GM06990 (cell line): ENCODE measurements at regions not wholly inside any gene's neighbourhood (a gene's known extent, or its start where the extent isn't known, plus 50 kb on each side); places are given as distances from the start of the nearest gene placed in this dataset.

Experiments
- DNase-seq: peaks from one replicate; pipeline ENCODE4 v3.0.0-alpha.2; 2011; ENCODE audit not compliant: insufficient read length; ENCODE audit errors: extremely low read depth
- H3K27me3 ChIP-seq: replicated peaks from 2 replicates; pipeline ENCODE4 v1.6.0; 2011; ENCODE audit warnings: low read length; ENCODE audit not compliant: control insufficient read depth, insufficient read depth
- H3K36me3 ChIP-seq: 2 replicates; pipeline ENCODE4 v1.5.1; 2011; ENCODE audit warnings: low read length; ENCODE audit not compliant: control insufficient read depth, insufficient read depth
- H3K4me3 ChIP-seq: replicated peaks from 2 replicates; pipeline ENCODE4 v1.5.1; 2011; ENCODE audit warnings: low read depth, mild to moderate bottlenecking, control low read depth, low read length
- TF ChIP-seq, protein P1 (sequence below): IDR thresholded peaks from 2 replicates; pipeline ENCODE4 v1.5.1; 2011; ENCODE audit warnings: low read length, control low read depth, mild to moderate bottlenecking, inconsistent platforms; ENCODE audit not compliant: insufficient read depth, poor library complexity, severe bottlenecking

DNA sequence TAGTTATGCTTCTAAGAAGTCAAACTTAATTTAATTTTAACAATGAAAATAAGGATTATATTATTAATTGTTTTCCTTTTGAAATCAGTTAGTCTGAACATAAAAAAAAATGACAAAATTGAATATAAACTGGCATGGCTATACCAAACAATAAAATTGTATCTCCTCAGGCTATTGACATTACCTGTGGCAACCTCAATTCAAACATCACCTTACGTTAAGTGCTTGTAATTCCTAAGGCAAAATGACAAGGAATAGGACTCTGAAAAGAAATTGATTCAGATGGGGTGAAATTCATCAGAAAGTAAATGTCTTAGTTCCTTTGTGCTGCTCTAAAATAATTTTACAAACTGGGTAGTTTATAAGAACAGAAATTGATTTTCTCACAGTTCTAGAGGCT is 89.5 kb downstream of the SLITRK6 start:
- TF ChIP-seq, protein P1, sequence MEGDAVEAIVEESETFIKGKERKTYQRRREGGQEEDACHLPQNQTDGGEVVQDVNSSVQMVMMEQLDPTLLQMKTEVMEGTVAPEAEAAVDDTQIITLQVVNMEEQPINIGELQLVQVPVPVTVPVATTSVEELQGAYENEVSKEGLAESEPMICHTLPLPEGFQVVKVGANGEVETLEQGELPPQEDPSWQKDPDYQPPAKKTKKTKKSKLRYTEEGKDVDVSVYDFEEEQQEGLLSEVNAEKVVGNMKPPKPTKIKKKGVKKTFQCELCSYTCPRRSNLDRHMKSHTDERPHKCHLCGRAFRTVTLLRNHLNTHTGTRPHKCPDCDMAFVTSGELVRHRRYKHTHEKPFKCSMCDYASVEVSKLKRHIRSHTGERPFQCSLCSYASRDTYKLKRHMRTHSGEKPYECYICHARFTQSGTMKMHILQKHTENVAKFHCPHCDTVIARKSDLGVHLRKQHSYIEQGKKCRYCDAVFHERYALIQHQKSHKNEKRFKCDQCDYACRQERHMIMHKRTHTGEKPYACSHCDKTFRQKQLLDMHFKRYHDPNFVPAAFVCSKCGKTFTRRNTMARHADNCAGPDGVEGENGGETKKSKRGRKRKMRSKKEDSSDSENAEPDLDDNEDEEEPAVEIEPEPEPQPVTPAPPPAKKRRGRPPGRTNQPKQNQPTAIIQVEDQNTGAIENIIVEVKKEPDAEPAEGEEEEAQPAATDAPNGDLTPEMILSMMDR: no peak
- DNase-seq: no peak
- no peaks in the 10 kb centered on the region for H3K27me3 ChIP-seq
- no peak overlapping the region for H3K4me3 ChIP-seq
- H3K36me3 ChIP-seq: no peaks in the 10 kb centered on the region

DNA sequence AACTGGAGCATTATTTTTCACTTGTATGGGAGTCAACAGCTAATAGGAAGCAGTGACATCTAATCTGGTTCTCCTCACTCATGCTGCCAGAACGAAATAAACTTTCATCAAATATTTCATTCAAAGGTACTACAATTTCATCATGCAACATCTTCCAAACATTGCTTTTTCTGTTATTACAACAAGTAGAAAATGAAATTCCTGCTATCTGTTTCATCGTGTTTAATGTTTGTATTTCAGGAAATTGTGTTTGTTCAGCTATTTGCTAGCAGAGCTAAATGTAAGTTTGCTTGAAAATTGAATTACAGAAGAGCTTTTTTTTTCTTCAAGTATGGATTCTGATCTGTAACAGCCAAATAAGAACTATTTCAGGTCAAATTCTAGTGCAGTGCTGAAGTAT is 90.1 kb downstream of the SLITRK6 start:
- no peak for DNase-seq
- Histone ChIP-seq H3K36me3 (no peaks in the 10 kb centered on the region), H3K27me3 (no peaks in the 10 kb centered on the region), H3K4me3 (no peak overlapping the region)
- TF ChIP-seq, protein P1: no peak

DNA sequence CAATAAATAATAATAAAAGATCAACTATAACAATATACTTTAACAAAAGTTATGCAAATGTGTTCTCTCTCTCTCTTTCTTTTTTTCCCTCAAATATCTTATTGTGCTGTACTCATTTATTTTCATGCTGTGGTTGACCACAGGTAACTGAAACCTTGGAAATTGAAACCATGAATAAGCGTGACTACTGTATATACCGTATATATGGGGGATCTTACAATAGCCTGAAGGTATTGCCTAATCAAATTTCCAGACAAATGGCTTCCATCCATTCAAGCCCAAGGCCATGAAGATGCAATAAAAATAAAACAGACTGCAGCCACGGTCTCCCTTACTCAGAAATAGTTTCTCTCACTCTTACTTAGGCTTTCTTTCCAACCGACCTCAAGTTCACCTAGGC is 98.3 kb downstream of the SLITRK6 start:
- Histone ChIP-seq H3K36me3 (no peaks in the 10 kb centered on the region), H3K4me3 (no peak overlapping the region), H3K27me3 (no peaks in the 10 kb centered on the region)
- DNase-seq: no peak
- TF ChIP-seq, protein P1: no peak

DNA sequence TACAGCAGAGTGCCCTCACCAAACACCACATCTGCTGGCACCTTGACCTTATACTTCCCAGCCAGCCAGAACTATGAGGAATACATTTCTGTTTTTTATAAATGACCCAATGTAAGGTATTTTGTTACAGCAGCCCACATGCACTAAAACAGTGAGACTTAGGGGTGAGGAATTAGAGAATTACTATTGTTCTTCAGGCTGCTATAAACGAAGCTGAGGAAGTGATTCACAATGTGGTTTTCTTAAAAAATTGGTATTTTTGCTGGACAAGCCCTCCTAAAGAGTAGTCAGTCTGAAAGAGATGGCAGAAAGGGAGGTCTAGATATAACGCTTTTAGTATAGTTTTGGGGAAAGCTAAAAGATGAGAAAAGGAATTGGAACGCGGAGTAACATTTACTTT is 101.0 kb downstream of the SLITRK6 start:
- TF ChIP-seq, protein P1: no peak
- H3K4me3 ChIP-seq: no peak overlapping the region
- DNase-seq: no peak

DNA sequence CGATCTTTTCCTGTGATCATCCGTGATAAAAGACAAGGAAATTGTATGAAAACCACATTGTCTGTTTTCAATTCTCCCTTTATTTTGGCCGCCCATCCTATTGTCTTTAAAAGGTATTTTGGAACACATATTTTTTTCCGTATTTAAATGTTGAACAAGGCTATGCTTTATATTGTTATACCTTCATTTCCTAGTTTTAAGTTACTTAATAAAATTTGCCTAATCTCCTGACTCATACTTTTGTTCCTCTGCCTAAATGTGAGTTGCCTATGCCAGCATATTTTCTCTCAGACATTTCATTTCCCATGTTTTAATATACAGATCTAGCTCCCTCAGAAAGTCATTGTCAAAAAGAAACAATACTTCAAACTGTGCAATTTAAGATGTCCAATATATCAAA is 104.2 kb downstream of the SLITRK6 start:
- no peak overlapping the region for H3K4me3 ChIP-seq
- no peaks in the 10 kb centered on the region for H3K36me3 ChIP-seq
- TF ChIP-seq, protein P1: no peak
- no peak for DNase-seq
- no peaks in the 10 kb centered on the region for H3K27me3 ChIP-seq

More for the DNA sequence above, 101.0 kb downstream of the SLITRK6 start:
- Histone ChIP-seq H3K36me3 (no peaks in the 10 kb centered on the region), H3K27me3 (no peaks in the 10 kb centered on the region)

DNA sequence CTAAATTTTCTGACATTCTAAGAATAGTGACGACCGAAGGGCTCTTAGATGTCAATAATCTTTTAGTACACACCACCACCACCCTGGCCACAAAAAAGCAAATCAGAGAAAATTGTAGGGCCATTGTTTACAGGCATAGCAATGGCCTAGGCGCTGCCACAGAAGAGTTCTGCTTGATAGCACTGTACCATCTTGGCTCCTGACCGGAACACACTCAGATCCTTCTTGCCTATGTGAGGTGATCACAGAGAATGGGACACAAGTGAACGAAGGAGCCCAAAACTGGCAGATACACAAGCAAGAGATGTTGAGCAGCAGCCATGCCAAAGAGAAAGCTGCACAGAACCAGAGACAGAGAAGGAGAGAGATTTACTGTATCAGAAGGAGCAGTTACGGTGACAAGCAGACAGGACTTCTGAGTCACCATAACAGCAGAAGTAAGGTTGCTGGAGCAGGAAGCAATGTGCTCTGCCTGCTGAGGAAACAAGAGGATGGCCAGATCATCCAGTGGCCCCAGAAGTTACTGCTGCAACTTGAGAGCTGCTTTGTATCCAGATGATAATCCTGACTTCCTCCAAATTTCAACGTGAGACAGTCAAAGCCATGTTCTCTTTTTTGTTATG is 105.2 kb downstream of the SLITRK6 start:
- Histone ChIP-seq H3K36me3 (no peaks in the 10 kb centered on the region), H3K4me3 (no peak overlapping the region), H3K27me3 (no peaks in the 10 kb centered on the region)
- TF ChIP-seq, protein P1: no peak
- no peak for DNase-seq
